GM23338 (cell line): ENCODE measurements at regions not wholly inside any gene's neighbourhood (a gene's known extent, or its start where the extent isn't known, plus 50 kb on each side); places are given as distances from the start of the nearest gene placed in this dataset.

Experiments
- ATAC-seq: fragments of 200-7000 bp; cut with Tn5 transposase; 3 replicates; pipeline ENCODE4 v1.9.1; 2020
- DNase-seq: peaks from one replicate; pipeline ENCODE4 v3.0.0-alpha.2; 2015; ENCODE audit warnings: low spot score
- H2AFZ ChIP-seq: fragments of 200-600 bp; sonication (generic); 2 replicates; pipeline ENCODE4 v1.8.0; 2016; ENCODE audit warnings: antibody characterized with exemption, mild to moderate bottlenecking, moderate library complexity
- H3F3A ChIP-seq: fragments of 200-600 bp; sonication (generic); replicated peaks from 2 replicates; pipeline ENCODE4 v1.8.0; 2017; ENCODE audit warnings: antibody characterized with exemption, mixed run types, low read depth
- H3K27ac ChIP-seq: fragments of 200-600 bp; sonication (generic); 2 replicates; pipeline ENCODE4 v1.6.1; 2016; ENCODE audit warnings: low read depth
- H3K27me3 ChIP-seq: fragments of 200-600 bp; sonication (generic); 2 replicates; pipeline ENCODE4 v1.8.0; 2016; ENCODE audit warnings: mild to moderate bottlenecking, mixed run types, moderate library complexity; ENCODE audit not compliant: insufficient read depth
- H3K36me3 ChIP-seq: fragments of 200-600 bp; sonication (generic); 2 replicates; pipeline ENCODE4 v1.8.0; 2016; ENCODE audit warnings: mild to moderate bottlenecking; ENCODE audit not compliant: insufficient read depth
- H3K4me1 ChIP-seq: fragments of 200-600 bp; sonication (generic); 2 replicates; pipeline ENCODE4 v1.8.0; 2016; ENCODE audit warnings: mild to moderate bottlenecking, moderate library complexity; ENCODE audit not compliant: insufficient read depth
- H3K4me2 ChIP-seq: fragments of 200-600 bp; sonication (generic); 2 replicates; pipeline ENCODE4 v1.7.1; 2017; ENCODE audit warnings: mixed run types
- H3K4me3 ChIP-seq: fragments of 200-600 bp; sonication (generic); 2 replicates; pipeline ENCODE4 v1.6.1; 2016; ENCODE audit warnings: mixed run types
- H3K79me2 ChIP-seq: fragments of 200-600 bp; sonication (generic); replicated peaks from 2 replicates; pipeline ENCODE4 v1.8.0; 2017; ENCODE audit warnings: mild to moderate bottlenecking; ENCODE audit not compliant: insufficient read depth
- H3K9me2 ChIP-seq: fragments of 200-600 bp; sonication (generic); 2 replicates; pipeline ENCODE4 v1.8.0; 2017; ENCODE audit not compliant: insufficient read depth
- H4K20me1 ChIP-seq: fragments of 200-600 bp; sonication (generic); replicated peaks from 2 replicates; pipeline ENCODE4 v1.8.0; 2017; ENCODE audit warnings: mild to moderate bottlenecking; ENCODE audit not compliant: insufficient read depth
- H3K27ac Mint-ChIP-seq: 2 replicates; pipeline ENCODE4 v1.8.0; 2020; ENCODE audit warnings: inconsistent platforms, mild to moderate bottlenecking, moderate library complexity, mixed read lengths
- H3K27me3 Mint-ChIP-seq: 3 replicates; pipeline ENCODE4 v1.8.0; 2022; ENCODE audit warnings: low read depth, mild to moderate bottlenecking, moderate library complexity, mixed read lengths, inconsistent platforms; ENCODE audit not compliant: insufficient read depth, poor library complexity
- H3K36me3 Mint-ChIP-seq: 3 replicates; pipeline ENCODE4 v1.8.0; 2021; ENCODE audit warnings: low read depth, mild to moderate bottlenecking, inconsistent platforms, moderate library complexity, mixed read lengths
- H3K4me1 Mint-ChIP-seq: 3 replicates; pipeline ENCODE4 v1.8.0; 2020; ENCODE audit warnings: mild to moderate bottlenecking, inconsistent platforms, mixed read lengths
- H3K4me3 Mint-ChIP-seq: 3 replicates; pipeline ENCODE4 v1.8.0; 2021; ENCODE audit warnings: moderate library complexity, mild to moderate bottlenecking, inconsistent platforms, mixed read lengths
- H3K9me3 Mint-ChIP-seq: 3 replicates; pipeline ENCODE4 v1.8.0; 2020; ENCODE audit warnings: moderate library complexity, mild to moderate bottlenecking, inconsistent platforms, mixed read lengths
- CREB1 ChIP-seq: fragments of 250-450 bp; sonication (Bioruptor Pico); IDR thresholded peaks from 2 replicates; pipeline ENCODE4 v1.5.0; 2020; ENCODE audit warnings: low read depth, mild to moderate bottlenecking, moderate library complexity
- CTCF ChIP-seq, 2 experiments: fragments of 200-600 bp in 1 of 2; sonication (generic) in 1 of 2; conservative IDR thresholded peaks; 2 replicates each; pipeline versions ENCODE4 v1.5.1 to v1.6.1; 2016 to 2017; ENCODE audit warnings: antibody characterized with exemption in 2 of 2, low read depth in 2 of 2, mild to moderate bottlenecking in 2 of 2, moderate library complexity in 1 of 2
- ETS1 ChIP-seq: IDR thresholded peaks from 2 replicates; pipeline ENCODE4 v1.6.1; 2016; ENCODE audit warnings: antibody characterized with exemption
- EZH2 ChIP-seq: fragments of 200-600 bp; sonication (generic); IDR thresholded peaks from one replicate; pipeline ENCODE4 v1.8.0; 2017; ENCODE audit warnings: antibody characterized with exemption, mild to moderate bottlenecking, low read depth; ENCODE audit not compliant: unreplicated experiment
- EZH2phosphoT487 ChIP-seq: fragments of 200-600 bp; sonication (generic); IDR thresholded peaks from one replicate; pipeline ENCODE4 v1.8.1; 2018; ENCODE audit warnings: antibody characterized with exemption; ENCODE audit not compliant: unreplicated experiment
- STAT1 ChIP-seq: IDR thresholded peaks from one replicate; pipeline ENCODE4 v1.6.1; 2016; ENCODE audit warnings: antibody characterized with exemption; ENCODE audit not compliant: unreplicated experiment
- ZNF114 ChIP-seq: fragments of 250-450 bp; sonication (Bioruptor Pico); IDR thresholded peaks from 2 replicates; pipeline ENCODE4 v1.5.0; 2020; ENCODE audit warnings: mild to moderate bottlenecking, moderate library complexity
- TF ChIP-seq, protein P1 (sequence below): IDR thresholded peaks from one replicate; pipeline ENCODE4 v1.6.1; 2018; ENCODE audit warnings: antibody characterized with exemption; ENCODE audit not compliant: unreplicated experiment

GRCh38 chrX:124725502-124725901 lies 379.1 kb downstream of the SH2D1A start (continued):
- TF ChIP-seq CREB1 (no peak), ZNF114 (CRISPR knock-in tag) (no peak), EZH2phosphoT487 (no peak)

GRCh38 chrX:124726292-124726691 lies 379.9 kb downstream of the SH2D1A start:
- Histone ChIP-seq H3K4me1 (no peaks in the 10 kb centered on the region), H3F3A (no peaks in the 10 kb centered on the region), H4K20me1 (no peaks in the 10 kb centered on the region), H3K36me3 (no peaks in the 10 kb centered on the region), H3K9me2 (no peaks in the 10 kb centered on the region), H3K4me2 (no peak overlapping the region), H3K4me3 (no peak overlapping the region), H3K27ac (no peak overlapping the region), H3K27me3 (no peaks in the 10 kb centered on the region), H2AFZ (no peak overlapping the region), H3K79me2 (no peaks in the 10 kb centered on the region)
- H3K9me3 Mint-ChIP-seq = no peaks in the 10 kb centered on the region
- H3K27ac Mint-ChIP-seq = no peak overlapping the region
- TF ChIP-seq CREB1 (no peak), CTCF (conservative IDR thresholded peaks at IDR 0.05; ENCODE audit: low read depth in 2 of 2) (no peak), ETS1 (no peak), EZH2 (no peak), EZH2phosphoT487 (no peak), STAT1 (no peak)
- TF ChIP-seq, protein P1, sequence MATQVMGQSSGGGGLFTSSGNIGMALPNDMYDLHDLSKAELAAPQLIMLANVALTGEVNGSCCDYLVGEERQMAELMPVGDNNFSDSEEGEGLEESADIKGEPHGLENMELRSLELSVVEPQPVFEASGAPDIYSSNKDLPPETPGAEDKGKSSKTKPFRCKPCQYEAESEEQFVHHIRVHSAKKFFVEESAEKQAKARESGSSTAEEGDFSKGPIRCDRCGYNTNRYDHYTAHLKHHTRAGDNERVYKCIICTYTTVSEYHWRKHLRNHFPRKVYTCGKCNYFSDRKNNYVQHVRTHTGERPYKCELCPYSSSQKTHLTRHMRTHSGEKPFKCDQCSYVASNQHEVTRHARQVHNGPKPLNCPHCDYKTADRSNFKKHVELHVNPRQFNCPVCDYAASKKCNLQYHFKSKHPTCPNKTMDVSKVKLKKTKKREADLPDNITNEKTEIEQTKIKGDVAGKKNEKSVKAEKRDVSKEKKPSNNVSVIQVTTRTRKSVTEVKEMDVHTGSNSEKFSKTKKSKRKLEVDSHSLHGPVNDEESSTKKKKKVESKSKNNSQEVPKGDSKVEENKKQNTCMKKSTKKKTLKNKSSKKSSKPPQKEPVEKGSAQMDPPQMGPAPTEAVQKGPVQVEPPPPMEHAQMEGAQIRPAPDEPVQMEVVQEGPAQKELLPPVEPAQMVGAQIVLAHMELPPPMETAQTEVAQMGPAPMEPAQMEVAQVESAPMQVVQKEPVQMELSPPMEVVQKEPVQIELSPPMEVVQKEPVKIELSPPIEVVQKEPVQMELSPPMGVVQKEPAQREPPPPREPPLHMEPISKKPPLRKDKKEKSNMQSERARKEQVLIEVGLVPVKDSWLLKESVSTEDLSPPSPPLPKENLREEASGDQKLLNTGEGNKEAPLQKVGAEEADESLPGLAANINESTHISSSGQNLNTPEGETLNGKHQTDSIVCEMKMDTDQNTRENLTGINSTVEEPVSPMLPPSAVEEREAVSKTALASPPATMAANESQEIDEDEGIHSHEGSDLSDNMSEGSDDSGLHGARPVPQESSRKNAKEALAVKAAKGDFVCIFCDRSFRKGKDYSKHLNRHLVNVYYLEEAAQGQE = no peak
- no peak overlapping the region for H3K4me3 Mint-ChIP-seq
- peaks cover 7% of the 10 kb centered on the region; the same call in 2 of the 3 replicates for H3K4me1 Mint-ChIP-seq
- no peaks in the 10 kb centered on the region for H3K36me3 Mint-ChIP-seq
- ATAC-seq = no peak
- no peak for DNase-seq
- no peaks in the 10 kb centered on the region for H3K27me3 Mint-ChIP-seq
